Neuronal stem cell (in vitro differentiated cells): ENCODE measurements at regions not wholly inside any gene's neighbourhood (a gene's known extent, or its start where the extent isn't known, plus 50 kb on each side); places are given as distances from the start of the nearest gene placed in this dataset.

Experiments used
- DNase-seq: peaks from one replicate; pipeline ENCODE4 v3.0.0-alpha.2; 2013; ENCODE audit warnings: low spot score
- H2AFZ ChIP-seq: one replicate; pipeline ENCODE4 v1.6.1; 2013; ENCODE audit warnings: mild to moderate bottlenecking, low read length, inconsistent platforms
- H2AK5ac ChIP-seq: 2 replicates; pipeline ENCODE4 v1.6.1; 2013; ENCODE audit warnings: low read depth, mild to moderate bottlenecking, inconsistent platforms, low read length, moderate library complexity, mixed read lengths
- H2BK120ac ChIP-seq: 2 replicates; pipeline ENCODE4 v1.6.1; 2013; ENCODE audit warnings: low read depth, mild to moderate bottlenecking, inconsistent platforms, low read length, moderate library complexity, mixed read lengths
- H2BK12ac ChIP-seq: one replicate; pipeline ENCODE4 v1.6.1; 2013; ENCODE audit warnings: low read length, inconsistent platforms
- H2BK15ac ChIP-seq: 2 replicates; pipeline ENCODE4 v1.6.1; 2013; ENCODE audit warnings: mild to moderate bottlenecking, low read length, inconsistent platforms, mixed read lengths
- H2BK5ac ChIP-seq: one replicate; pipeline ENCODE4 v1.6.1; 2013; ENCODE audit warnings: inconsistent platforms, mild to moderate bottlenecking, low read length, moderate library complexity
- H3K14ac ChIP-seq: one replicate; pipeline ENCODE4 v1.6.1; 2013; ENCODE audit warnings: low read length, inconsistent platforms
- H3K18ac ChIP-seq: 2 replicates; pipeline ENCODE4 v1.6.1; 2013; ENCODE audit warnings: low read length, inconsistent platforms
- H3K23ac ChIP-seq: 2 replicates; pipeline ENCODE4 v1.6.1; 2013; ENCODE audit warnings: low read depth, mild to moderate bottlenecking, mixed read lengths, low read length, inconsistent platforms; ENCODE audit not compliant: poor library complexity
- H3K27ac ChIP-seq: replicated peaks from 3 replicates; pipeline ENCODE4 v1.5.1; 2013; ENCODE audit warnings: low read length, inconsistent platforms
- H3K27me3 ChIP-seq, 3 experiments: 2 replicates each; pipeline ENCODE4 v1.6.1; 2013; ENCODE audit warnings: low read length in 3 of 3, mild to moderate bottlenecking in 2 of 3, inconsistent platforms in 1 of 3, low read depth in 1 of 3, mixed read lengths in 1 of 3, moderate library complexity in 1 of 3; ENCODE audit not compliant: control insufficient read depth in 3 of 3, insufficient read depth in 3 of 3
- H3K36me3 ChIP-seq, 2 donors: replicated peaks in 1 of 2; 2 replicates each; pipeline ENCODE4 v1.6.1; 2013; ENCODE audit warnings: low read length in 2 of 2; ENCODE audit not compliant: control insufficient read depth in 2 of 2, insufficient read depth in 2 of 2
- H3K4ac ChIP-seq: 2 replicates; pipeline ENCODE4 v1.6.1; 2013; ENCODE audit warnings: inconsistent platforms, mild to moderate bottlenecking, low read length, moderate library complexity
- H3K4me1 ChIP-seq, 2 donors: 1 replicate in 1 of 2; 2 replicates in 1 of 2; pipeline ENCODE4 v1.6.1; 2013; ENCODE audit warnings: low read length in 2 of 2, low read depth in 1 of 2; ENCODE audit not compliant: control insufficient read depth in 2 of 2, insufficient read depth in 1 of 2
- H3K4me2 ChIP-seq: one replicate; pipeline ENCODE4 v1.6.1; 2013; ENCODE audit warnings: mild to moderate bottlenecking, low read length, inconsistent platforms; ENCODE audit not compliant: insufficient read depth, poor library complexity, severe bottlenecking
- H3K4me3 ChIP-seq, 2 donors: 2 replicates each; pipeline ENCODE4 v1.5.1; 2013; ENCODE audit warnings: low read length in 2 of 2, mild to moderate bottlenecking in 2 of 2, inconsistent platforms in 1 of 2, moderate library complexity in 1 of 2
- H3K79me1 ChIP-seq: one replicate; pipeline ENCODE4 v1.6.1; 2013; ENCODE audit warnings: low read depth, mild to moderate bottlenecking, inconsistent platforms, low read length, moderate library complexity
- H3K9ac ChIP-seq: one replicate; pipeline ENCODE4 v1.6.1; 2013; ENCODE audit warnings: mild to moderate bottlenecking, low read depth, low read length, inconsistent platforms; ENCODE audit not compliant: poor library complexity
- H3K9me3 ChIP-seq, 2 donors: replicated peaks in 1 of 2; 2 replicates each; pipeline versions ENCODE3 to v1.6.1; 2013; ENCODE audit warnings: low read length in 2 of 2, mild to moderate bottlenecking in 2 of 2, inconsistent platforms in 1 of 2, low read depth in 1 of 2, mixed read lengths in 1 of 2, moderate library complexity in 1 of 2; ENCODE audit not compliant: control insufficient read depth in 2 of 2, insufficient read depth in 1 of 2
- H4K8ac ChIP-seq: one replicate; pipeline ENCODE4 v1.6.1; 2013; ENCODE audit warnings: low read depth, mild to moderate bottlenecking, inconsistent platforms, low read length, moderate library complexity
- H4K91ac ChIP-seq: one replicate; pipeline ENCODE4 v1.6.1; 2013; ENCODE audit warnings: low read length, low read depth, mild to moderate bottlenecking, inconsistent platforms; ENCODE audit not compliant: poor library complexity
- WGBS, 2 donors: extraction: QIAGEN DNeasy Blood & Tissue Kit; methylation state at CpG; one replicate each; pipeline ENCODE4 v1.1.7; 2013; ENCODE audit warnings: missing lambda C conversion rate in 2 of 2, mixed read lengths in 1 of 2; ENCODE audit not compliant: insufficient read length in 2 of 2, insufficient replicate concordance in 1 of 2; ENCODE audit errors: extremely low coverage in 2 of 2; 5-methylcytosine and 5-hydroxymethylcytosine counted together

DNA sequence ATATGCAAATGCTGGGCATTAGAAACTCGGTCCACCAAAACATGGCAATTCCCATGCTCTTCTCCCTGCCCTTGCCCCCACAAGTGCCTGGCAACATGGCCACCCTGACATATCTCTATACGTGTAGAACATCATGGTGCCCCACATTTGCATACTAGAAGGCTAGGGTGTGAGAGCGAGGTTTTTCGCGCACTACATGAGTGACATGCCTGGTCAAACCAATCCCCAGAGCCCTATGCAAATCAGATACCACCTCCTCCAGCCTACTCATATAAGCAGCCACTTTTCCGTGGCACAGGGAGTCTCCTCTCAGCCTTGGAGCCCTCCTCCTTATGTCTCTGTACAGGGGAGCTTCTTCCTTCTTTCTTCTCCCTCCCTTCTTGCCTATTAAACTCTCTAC is 296.1 kb upstream of the GULP1 start:
- no peaks in the 10 kb centered on the region for H3K36me3 ChIP-seq
- no CpG with 5 or more reads among the region's 6 CpGs for WGBS, 2 donors
- no peak overlapping the region for H3K4me2 ChIP-seq
- no peak overlapping the region for H3K23ac ChIP-seq
- H2BK15ac ChIP-seq = no peak overlapping the region
- H2BK12ac ChIP-seq = no peak overlapping the region
- no peak overlapping the region for H3K4me3 ChIP-seq
- H3K9me3 ChIP-seq = no peaks in the 10 kb centered on the region
- no peak overlapping the region for H2BK5ac ChIP-seq
- no peak overlapping the region for H3K4ac ChIP-seq
- no peak overlapping the region for H4K8ac ChIP-seq
- no peak overlapping the region for H2AK5ac ChIP-seq
- H2BK120ac ChIP-seq = no peak overlapping the region
- H3K9ac ChIP-seq = no peak overlapping the region
- DNase-seq = no peak
- no peaks in the 10 kb centered on the region for H3K27me3 ChIP-seq
- no peak overlapping the region for H2AFZ ChIP-seq
- no peak overlapping the region for H3K14ac ChIP-seq
- H3K27ac ChIP-seq = no peak overlapping the region
- H3K18ac ChIP-seq = no peak overlapping the region
- H4K91ac ChIP-seq = no peak overlapping the region
- H3K79me1 ChIP-seq = no peaks in the 10 kb centered on the region
- H3K4me1 ChIP-seq = peaks cover 12 to 16% of the 10 kb centered on the region in 2 donors

DNA sequence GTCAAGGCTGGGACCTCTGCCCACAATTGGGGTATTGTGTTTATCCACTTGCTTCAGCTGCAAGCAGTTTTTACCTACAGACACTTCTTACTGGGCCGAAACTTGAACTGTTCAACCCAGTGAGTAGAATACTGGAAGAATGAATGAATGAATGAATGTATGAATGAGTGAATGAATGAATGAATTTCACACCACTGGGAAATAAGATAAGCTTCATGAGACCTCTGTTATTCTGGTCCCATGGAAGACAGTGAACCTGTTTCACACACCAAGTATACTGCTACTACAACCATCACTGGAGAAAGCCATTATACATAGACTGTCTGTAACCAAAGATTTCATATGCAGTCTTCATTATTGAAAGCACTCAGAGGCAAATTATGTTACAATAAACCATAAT is 295.0 kb upstream of the GULP1 start:
- Histone ChIP-seq H3K9ac (no peak overlapping the region), H3K18ac (no peak overlapping the region), H3K4ac (no peak overlapping the region), H3K4me1 (peaks cover 12 to 16% of the 10 kb centered on the region in 2 donors), H3K4me2 (no peak overlapping the region), H3K36me3 (no peaks in the 10 kb centered on the region), H3K79me1 (no peaks in the 10 kb centered on the region), H3K23ac (no peak overlapping the region), H2AFZ (no peak overlapping the region), H4K8ac (no peak overlapping the region), H3K4me3 (no peak overlapping the region), H4K91ac (no peak overlapping the region), H3K27me3 (no peaks in the 10 kb centered on the region), H3K9me3 (no peaks in the 10 kb centered on the region), H2BK12ac (no peak overlapping the region), H2BK120ac (no peak overlapping the region), H2AK5ac (no peak overlapping the region), H3K27ac (no peak overlapping the region), H2BK5ac (no peak overlapping the region), H2BK15ac (no peak overlapping the region), H3K14ac (no peak overlapping the region)
- no peak for DNase-seq
- WGBS, 2 donors = no CpG with 5 or more reads among the region's 1 CpG

DNA sequence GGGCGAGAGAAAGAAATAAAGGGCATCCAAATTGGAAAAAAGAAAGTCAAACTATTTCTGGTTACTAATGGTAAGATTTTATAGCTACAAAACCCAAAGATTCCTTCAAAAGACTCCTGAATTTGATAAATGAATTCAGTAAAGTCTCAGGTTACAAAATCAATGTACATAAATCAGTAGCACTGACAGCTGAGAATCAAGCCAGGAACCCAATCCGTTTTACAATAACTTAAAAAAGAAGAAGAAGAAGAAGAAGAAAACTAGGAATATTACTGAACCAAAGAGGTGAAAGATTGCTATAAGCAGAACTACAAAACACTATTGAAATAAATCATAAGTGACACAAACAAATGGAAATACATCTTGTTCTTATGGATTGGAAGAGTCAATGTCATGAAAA is 291.5 kb upstream of the GULP1 start:
- Histone ChIP-seq H2AFZ (no peak overlapping the region), H2BK120ac (no peak overlapping the region), H3K23ac (no peak overlapping the region), H4K8ac (no peak overlapping the region), H3K4me2 (no peak overlapping the region), H2AK5ac (no peak overlapping the region), H3K36me3 (no peaks in the 10 kb centered on the region), H3K18ac (no peak overlapping the region), H3K9me3 (no peaks in the 10 kb centered on the region), H2BK15ac (no peak overlapping the region), H3K79me1 (no peaks in the 10 kb centered on the region), H3K4me1 (no peaks in the 10 kb centered on the region), H3K4ac (no peak overlapping the region), H3K27me3 (no peaks in the 10 kb centered on the region), H3K9ac (no peak overlapping the region), H4K91ac (no peak overlapping the region), H2BK12ac (no peak overlapping the region), H3K4me3 (no peak overlapping the region), H2BK5ac (no peak overlapping the region), H3K14ac (no peak overlapping the region), H3K27ac (no peak overlapping the region)
- DNase-seq = no peak
- WGBS, 2 donors = no CpG with 5 or more reads among the region's 2 CpGs

DNA sequence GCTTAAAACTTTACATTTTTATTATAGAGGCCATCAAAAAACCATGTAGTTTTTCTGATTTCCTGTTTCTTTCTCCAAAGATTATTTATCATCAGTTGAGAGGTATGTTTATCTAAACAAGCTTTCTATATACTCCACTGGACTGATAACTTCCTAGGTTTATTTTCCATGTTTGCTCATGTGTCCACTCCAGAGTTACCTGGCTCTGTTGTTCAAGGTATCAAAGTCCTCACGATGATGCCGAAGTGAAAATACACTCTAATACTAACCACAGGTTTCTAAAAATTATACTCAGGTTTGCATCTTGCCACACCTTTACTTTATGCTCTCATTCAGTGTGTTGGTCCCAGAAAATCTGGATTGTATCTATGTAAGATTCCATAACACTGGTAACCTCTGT is 287.9 kb upstream of the GULP1 start:
- no peak overlapping the region for H2AK5ac ChIP-seq
- no peak overlapping the region for H4K91ac ChIP-seq
- no peak overlapping the region for H3K9ac ChIP-seq
- no peak overlapping the region for H2BK120ac ChIP-seq
- H3K4me2 ChIP-seq = no peak overlapping the region
- H3K27ac ChIP-seq = no peak overlapping the region
- no CpG with 5 or more reads among the region's 2 CpGs for WGBS, 2 donors
- H2BK5ac ChIP-seq = no peak overlapping the region
- DNase-seq = no peak
- no peak overlapping the region for H3K14ac ChIP-seq
- no peaks in the 10 kb centered on the region for H3K36me3 ChIP-seq
- H3K4me1 ChIP-seq = no peaks in the 10 kb centered on the region
- no peaks in the 10 kb centered on the region for H3K27me3 ChIP-seq
- no peaks in the 10 kb centered on the region for H3K9me3 ChIP-seq
- H2BK12ac ChIP-seq = no peak overlapping the region
- no peak overlapping the region for H2BK15ac ChIP-seq
- no peak overlapping the region for H2AFZ ChIP-seq
- no peak overlapping the region for H4K8ac ChIP-seq
- H3K4me3 ChIP-seq = no peak overlapping the region
- H3K79me1 ChIP-seq = no peaks in the 10 kb centered on the region
- no peak overlapping the region for H3K23ac ChIP-seq
- no peak overlapping the region for H3K18ac ChIP-seq
- H3K4ac ChIP-seq = no peak overlapping the region
